ENCODE measurements at regions not wholly inside any gene's neighbourhood (a gene's known extent, or its start where the extent isn't known, plus 50 kb on each side); places are given as distances from the start of the nearest gene placed in this dataset.

GRCh38 chr5:167308466-167308865 lies 983.0 kb upstream of the WWC1 start:
- FAIRE-seq: no peak
- DNase-seq (ENCODE audit: insufficient read length, low spot score): no peak
- TF ChIP-seq POLR2A (IDR thresholded peaks at IDR 0.05; ENCODE audit: low read depth, low read length): no peak

DNA sequence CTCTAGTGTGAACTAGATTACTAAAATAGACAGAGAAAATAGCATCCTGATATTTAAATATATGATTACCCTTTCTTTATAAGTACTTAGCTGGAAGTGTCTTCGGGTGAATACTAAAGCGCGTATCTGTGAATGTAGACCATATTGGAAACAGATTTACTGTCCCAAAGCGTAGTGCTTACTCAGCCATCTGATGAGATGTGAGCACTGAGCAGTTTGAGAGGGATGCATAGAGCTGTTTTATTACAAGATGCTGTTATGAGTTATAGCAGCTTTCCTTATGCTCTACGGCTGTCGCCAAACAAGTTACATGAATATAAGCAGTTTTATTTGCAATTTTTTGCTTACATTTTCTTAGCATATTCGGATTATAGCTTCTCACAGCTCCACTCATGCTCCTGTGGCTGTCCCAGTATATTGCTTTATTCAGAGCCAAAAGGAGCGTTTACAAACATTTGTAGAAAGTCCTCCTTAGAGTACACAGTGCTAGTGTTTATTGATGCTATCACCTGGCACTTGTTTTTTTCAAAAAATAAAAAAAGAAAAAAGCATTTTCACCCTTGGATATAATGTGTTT lies 981.4 kb upstream of the WWC1 start:
- no peak for TF ChIP-seq POLR2A (IDR thresholded peaks at IDR 0.05; ENCODE audit: low read depth, low read length)
- FAIRE-seq (no peak), DNase-seq (ENCODE audit: insufficient read length, low spot score) (no peak)

DNA sequence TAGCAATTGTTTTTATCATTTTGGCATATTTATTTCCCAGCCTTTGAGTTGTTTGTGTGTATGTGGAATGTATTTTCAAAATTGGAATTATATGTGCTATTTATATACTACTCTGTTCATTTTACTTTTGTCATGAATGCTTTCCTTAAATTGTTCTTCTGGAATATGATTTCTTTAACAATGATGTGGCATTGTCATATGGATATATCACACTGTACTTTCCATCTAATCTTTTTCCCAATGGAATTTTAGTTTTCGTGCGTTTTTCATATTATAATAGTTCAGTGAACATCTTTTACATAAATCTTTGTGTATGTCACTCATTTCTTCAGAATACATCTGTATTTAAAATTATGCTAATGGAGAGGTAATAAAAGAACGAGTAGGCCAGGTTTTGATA lies 980.1 kb upstream of the WWC1 start:
- FAIRE-seq (no peak), DNase-seq (ENCODE audit: insufficient read length, low spot score) (no peak)
- no peak for TF ChIP-seq POLR2A (IDR thresholded peaks at IDR 0.05; ENCODE audit: low read depth, low read length)

- no peak for FAIRE-seq
- no peak for TF ChIP-seq POLR2A (IDR thresholded peaks at IDR 0.05; ENCODE audit: low read depth, low read length)
- no peak for DNase-seq (ENCODE audit: insufficient read length, low spot score)
Observed at GRCh38 chr5:167312225-167312624, 979.2 kb upstream of the WWC1 start.

DNA sequence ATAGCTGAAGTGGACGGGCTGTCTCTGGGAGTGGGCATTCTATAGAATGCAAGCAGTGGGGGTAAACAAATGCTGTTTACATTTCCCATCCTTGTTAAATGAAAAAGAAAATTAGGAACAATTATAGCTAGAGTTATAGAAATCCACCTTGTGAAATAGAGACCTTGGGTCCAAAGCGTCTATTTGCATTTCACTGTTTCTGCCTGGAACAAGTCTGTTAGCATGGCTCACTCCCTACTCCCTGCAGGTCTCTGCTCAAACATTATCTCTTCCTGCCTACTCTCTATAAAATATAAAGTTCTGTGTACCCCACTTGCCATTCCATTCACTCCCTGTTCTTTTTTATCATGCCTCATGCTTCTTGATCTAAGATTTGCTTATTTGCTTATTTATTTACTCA lies 975.7 kb upstream of the WWC1 start:
- TF ChIP-seq POLR2A (IDR thresholded peaks at IDR 0.05; ENCODE audit: low read depth, low read length): no peak
- DNase-seq (ENCODE audit: insufficient read length, low spot score) (no peak), FAIRE-seq (no peak)

DNA sequence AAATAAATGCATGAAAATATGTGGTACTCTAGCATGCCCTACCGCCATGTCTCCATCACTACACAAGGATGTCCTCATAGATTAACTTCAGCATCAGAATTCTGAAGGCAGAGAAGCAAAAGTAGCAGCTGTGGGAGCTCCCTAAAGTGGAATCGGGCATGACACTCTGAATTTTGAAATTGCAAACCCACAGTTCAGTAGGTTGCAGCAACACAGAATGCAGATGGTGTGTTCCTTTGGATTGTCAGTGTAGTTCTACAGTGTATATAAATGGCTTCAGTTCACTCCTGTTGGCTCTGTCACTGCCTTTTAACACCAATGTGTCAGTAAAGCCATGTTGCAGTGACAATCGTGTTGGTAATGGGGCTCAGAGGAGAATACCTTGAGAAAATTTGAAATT lies 973.6 kb upstream of the WWC1 start:
- DNase-seq (ENCODE audit: insufficient read length, low spot score) (no peak), FAIRE-seq (no peak)
- no peak for TF ChIP-seq POLR2A (IDR thresholded peaks at IDR 0.05; ENCODE audit: low read depth, low read length)

GRCh38 chr5:167319243-167319642 lies 972.2 kb upstream of the WWC1 start:
- TF ChIP-seq POLR2A (IDR thresholded peaks at IDR 0.05; ENCODE audit: low read depth, low read length): no peak
- DNase-seq (ENCODE audit: insufficient read length, low spot score) (no peak), FAIRE-seq (no peak)

- TF ChIP-seq POLR2A (IDR thresholded peaks at IDR 0.05; ENCODE audit: low read depth, low read length): no peak
- FAIRE-seq (no peak), DNase-seq (ENCODE audit: insufficient read length, low spot score) (no peak)
Observed at GRCh38 chr5:167320019-167320418, 971.4 kb upstream of the WWC1 start.

DNA sequence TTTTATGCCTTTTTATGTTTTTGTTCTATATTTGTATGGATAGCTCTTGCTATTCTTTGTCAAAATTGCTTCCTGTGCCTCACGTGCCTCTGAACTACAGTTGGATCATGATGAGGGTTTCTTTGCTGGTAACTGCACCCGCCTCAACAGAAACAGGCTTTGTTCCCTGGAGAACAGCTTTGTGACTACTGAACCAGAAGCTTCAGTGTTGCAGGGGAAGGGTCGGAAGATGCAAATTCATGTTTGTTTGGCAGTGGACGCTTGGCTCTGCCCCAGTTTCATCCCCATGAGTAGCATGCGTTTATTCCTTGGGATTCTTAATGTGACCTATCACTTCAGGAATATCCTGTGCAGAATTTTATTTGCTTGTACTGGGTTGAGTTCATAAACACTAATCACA lies 959.1 kb upstream of the WWC1 start:
- DNase-seq (ENCODE audit: insufficient read length, low spot score) (no peak), FAIRE-seq (no peak)
- TF ChIP-seq POLR2A (IDR thresholded peaks at IDR 0.05; ENCODE audit: low read depth, low read length): no peak

GRCh38 chr5:167336161-167336560 lies 955.3 kb upstream of the WWC1 start:
- no peak for TF ChIP-seq POLR2A (IDR thresholded peaks at IDR 0.05; ENCODE audit: low read depth, low read length)
- FAIRE-seq (no peak), DNase-seq (ENCODE audit: insufficient read length, low spot score) (no peak)

DNA sequence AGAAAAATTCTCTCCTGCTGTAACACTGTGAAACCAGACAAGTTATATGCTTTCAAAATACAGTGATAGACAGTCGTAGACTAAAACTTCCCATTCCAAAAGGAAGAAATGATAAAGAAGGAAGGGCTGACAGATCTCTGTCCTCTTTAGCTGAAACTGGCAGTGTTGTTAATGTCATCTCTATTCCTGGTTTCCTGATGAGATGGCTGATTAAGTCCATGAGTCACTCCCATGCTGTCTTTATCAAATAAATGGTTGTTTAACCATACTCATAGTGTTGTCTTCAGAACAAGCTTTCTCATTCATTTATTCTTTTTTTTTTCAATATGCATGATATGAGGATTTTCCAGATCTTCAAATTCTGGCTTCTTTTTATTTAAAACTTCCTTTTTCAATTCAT lies 952.2 kb upstream of the WWC1 start:
- FAIRE-seq: no peak
- DNase-seq (ENCODE audit: insufficient read length, low spot score): no peak
- no peak for TF ChIP-seq POLR2A (IDR thresholded peaks at IDR 0.05; ENCODE audit: low read depth, low read length)

- DNase-seq (ENCODE audit: insufficient read length, low spot score) (no peak), FAIRE-seq (no peak)
- TF ChIP-seq POLR2A (IDR thresholded peaks at IDR 0.05; ENCODE audit: low read depth, low read length): no peak
Observed at GRCh38 chr5:167346461-167346860, 945.0 kb upstream of the WWC1 start.

- FAIRE-seq (no peak), DNase-seq (ENCODE audit: insufficient read length, low spot score) (no peak)
- no peak for TF ChIP-seq POLR2A (IDR thresholded peaks at IDR 0.05; ENCODE audit: low read depth, low read length)
Observed at GRCh38 chr5:167348251-167348926, 943.1 kb upstream of the WWC1 start.

- TF ChIP-seq POLR2A (IDR thresholded peaks at IDR 0.05; ENCODE audit: low read depth, low read length): no peak
- DNase-seq (ENCODE audit: insufficient read length, low spot score) (no peak), FAIRE-seq (no peak)
Observed at GRCh38 chr5:167348980-167349379, 942.5 kb upstream of the WWC1 start.

DNA sequence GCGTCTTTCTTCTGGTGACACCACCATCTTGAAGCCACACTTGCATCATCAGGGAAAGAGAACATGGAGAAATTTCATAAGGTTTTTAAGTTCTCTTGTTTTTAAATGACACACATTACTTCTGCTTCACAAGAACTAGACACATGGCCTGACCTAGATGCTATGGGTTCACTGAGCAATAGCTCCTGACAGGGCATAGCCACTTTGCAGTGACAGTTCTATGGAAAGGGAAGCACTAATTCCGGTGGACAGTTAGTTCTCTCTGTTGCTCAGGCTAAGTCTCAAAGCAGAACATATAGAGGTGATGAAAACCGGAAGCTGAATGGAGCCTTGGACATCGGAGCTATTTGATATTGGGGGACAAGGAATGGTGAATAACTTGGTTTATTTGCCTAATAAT lies 940.1 kb upstream of the WWC1 start:
- DNase-seq (ENCODE audit: insufficient read length, low spot score) (no peak), FAIRE-seq (no peak)
- TF ChIP-seq POLR2A (IDR thresholded peaks at IDR 0.05; ENCODE audit: low read depth, low read length): no peak

Measured in H54 (cell line).